Mesenteric fat pad (tissue), 1 donor: ENCODE measurements at regions not wholly inside any gene's neighbourhood (a gene's known extent, or its start where the extent isn't known, plus 50 kb on each side); places are given as distances from the start of the nearest gene placed in this dataset.

Experiments used
- DNase-seq: peaks from one replicate; pipeline ENCODE4 v3.0.0-alpha.2; 2020; ENCODE audit warnings: low spot score
- donor health status: DM: yes; HTN: yes; CAD: no.

DNA sequence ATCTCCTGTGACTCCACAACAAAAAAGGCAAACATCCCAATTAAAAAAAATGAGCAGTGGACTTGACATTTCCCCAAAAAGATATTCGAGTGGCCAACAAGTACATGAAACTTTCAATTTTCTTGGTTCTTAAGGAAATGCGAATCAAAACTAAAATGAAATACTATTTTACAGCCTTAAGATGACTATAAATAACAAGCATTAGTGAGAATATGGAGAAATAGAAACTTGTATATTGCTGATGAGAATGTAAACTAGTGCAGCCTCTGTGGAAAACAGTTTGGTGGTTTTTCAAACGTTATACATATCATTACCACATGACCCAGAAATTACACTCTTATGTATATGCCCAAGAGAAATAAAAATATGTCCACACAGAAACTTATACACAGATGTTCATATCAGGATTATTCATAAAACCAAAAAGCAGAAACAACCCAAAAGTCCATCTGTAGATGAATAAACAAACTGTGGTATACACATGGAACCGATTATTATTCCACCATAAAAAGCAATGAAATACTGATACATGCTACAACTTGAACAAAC lies 153.2 kb upstream of the GPR149 start:
- no peak for DNase-seq

DNA sequence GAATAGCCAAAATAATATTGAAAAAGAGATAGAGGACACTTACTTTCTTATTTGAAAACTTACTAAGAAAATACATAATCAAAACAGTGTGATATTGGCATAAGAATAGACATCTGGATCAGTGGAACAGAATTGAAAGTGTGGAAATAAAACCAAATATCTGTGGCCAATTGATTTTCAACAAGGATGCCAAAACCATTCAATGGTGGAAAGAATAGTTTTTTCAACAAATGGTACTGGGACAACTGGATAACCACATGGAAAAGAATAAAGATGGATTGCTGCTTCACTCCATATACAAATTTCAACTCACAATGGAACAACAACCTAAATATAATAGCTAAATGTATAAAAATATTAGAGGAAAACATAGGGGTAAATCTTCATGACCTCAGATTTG lies 152.5 kb upstream of the GPR149 start:
- no peak for DNase-seq

DNA sequence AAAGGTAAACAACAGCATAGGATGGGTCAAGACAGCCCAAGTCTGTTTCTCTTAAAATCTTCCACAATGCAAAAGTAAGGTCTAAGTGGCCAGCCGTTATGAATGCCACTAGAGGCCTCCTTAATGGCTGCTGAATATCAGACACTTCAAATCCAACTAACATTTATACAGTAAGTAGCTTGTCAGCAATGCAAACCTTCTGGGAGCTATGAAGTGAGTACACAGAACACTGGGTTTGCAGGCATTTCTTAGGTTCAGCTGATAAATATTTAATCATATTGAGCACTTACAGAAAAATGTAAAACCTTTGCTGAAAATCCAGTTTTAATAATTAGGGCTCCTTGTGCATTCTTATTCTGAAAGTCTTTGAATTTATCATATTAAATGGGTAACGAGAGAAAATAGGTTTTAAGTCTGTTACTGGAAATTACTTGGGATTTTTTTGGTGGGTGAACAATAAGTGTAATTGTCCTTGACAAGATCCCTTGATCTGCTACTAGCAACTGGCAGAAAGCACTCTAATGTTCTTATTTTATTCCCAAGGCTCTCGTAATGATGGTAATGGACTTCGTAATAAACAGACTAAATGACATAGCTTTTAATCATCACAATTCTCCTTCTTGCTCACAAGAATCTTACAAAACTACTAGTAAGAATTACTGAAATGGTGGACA lies 141.7 kb upstream of the GPR149 start:
- DNase-seq: no peak

DNA sequence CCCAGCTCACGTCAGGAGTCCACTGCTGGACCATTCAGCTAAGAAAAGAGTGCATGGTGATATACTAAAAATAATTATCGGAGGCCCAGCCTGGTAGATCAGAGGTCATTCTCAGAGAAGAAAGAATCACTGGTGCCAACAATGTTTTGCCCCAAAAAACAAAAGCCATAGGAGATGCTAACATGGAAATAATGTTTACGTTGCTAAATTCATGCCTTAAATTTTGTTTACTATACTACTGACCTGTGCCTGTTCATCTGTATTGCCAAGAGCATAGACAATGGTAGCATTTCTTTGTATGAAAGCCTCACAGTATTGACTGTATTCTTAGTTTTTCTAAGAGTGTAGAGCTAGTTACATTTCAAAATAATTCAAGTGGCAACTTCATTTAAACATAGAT lies 138.1 kb upstream of the GPR149 start:
- no peak for DNase-seq

DNA sequence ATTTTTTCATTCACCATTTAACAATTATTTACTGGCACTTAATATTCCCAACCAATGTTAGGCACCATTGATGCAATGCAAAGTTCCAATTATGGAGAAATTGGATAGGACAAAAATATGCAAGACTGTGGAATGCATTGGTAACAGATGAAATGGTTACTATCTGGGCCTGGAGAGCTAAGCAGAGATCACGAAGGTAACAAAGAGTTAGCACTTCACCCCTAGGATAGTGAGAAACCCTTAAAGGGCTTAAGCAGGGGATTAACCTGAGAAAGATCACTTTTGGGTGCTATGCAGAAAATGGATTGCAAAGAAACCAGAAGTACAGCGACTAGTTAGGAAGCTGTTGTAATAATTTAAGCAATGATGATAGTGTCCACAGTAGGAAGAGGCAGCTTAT lies 129.6 kb upstream of the GPR149 start:
- no peak for DNase-seq

DNA sequence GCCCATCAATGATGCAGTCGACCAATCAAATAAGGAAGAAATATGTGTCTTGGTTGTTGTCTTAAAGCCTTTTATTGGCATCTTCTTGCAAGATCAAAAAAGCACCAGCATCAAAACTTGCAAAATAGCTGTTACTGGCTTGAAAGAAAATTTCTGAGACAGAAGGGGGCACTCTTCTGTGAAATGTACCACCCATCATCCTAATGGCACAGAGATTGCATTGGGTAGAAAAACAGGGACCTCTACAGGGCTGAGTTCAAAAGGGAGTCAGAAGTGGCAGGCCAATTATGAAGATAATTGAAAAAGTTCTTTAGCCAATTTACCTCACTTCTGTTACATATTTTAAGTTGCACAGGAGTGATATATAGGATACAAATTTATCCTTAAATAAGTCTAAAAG lies 122.3 kb upstream of the GPR149 start:
- DNase-seq: no peak

DNA sequence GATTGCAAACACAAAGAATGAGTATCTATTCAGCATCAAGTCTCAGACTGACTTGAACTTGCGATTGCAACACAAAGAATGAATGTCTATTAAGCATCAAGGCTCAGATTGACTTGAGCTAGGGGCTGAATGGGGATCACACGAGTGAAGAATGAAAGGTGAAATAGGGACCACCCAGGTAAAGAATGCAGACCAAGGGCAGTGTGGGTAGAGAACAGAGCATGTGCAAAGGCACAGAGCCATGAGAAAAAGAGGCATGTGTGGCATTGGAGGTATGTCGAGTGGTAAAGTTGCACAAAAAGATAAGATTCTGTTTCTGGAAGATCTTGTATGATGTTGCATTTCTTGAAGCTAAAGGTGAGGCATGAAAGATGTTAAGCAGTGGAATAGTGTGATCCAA lies 119.4 kb upstream of the GPR149 start:
- no peak for DNase-seq

DNA sequence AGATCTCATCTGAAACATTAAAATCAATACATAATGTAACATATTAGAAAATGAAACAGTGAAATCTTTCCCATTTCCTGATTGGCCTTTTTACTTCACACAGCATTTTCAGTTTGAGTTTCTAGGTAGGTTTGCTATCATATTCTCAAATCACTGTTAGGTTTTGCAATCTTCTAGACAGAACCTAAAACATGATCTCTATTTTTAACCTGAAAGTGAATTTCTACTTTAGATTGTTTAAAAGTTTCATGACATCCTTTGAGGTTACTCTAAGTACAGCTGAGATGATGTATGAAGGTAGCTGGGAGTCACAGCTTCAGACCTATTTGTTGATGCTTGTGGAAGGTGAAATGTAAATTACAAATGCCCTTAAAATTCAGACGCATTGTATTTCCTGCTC lies 118.4 kb upstream of the GPR149 start:
- DNase-seq: no peak

DNA sequence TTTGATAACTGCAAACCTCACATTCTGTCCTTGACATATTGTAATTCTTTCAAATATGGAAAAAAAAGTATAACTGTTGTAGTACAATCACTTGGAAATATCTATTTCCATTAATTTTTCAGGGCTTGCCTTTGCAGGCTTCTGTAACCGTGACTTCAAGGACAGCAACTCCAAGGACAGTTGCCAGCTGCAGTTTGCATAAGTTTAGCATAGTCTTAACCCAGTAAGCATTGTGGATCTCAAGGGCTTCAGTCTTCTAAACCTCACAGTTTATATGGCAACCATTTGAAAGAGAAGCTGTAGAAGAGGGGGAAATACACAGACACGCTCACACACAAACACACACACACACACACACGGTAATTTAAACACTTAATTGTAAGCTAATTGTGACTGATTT lies 112.8 kb upstream of the GPR149 start:
- no peak for DNase-seq

DNA sequence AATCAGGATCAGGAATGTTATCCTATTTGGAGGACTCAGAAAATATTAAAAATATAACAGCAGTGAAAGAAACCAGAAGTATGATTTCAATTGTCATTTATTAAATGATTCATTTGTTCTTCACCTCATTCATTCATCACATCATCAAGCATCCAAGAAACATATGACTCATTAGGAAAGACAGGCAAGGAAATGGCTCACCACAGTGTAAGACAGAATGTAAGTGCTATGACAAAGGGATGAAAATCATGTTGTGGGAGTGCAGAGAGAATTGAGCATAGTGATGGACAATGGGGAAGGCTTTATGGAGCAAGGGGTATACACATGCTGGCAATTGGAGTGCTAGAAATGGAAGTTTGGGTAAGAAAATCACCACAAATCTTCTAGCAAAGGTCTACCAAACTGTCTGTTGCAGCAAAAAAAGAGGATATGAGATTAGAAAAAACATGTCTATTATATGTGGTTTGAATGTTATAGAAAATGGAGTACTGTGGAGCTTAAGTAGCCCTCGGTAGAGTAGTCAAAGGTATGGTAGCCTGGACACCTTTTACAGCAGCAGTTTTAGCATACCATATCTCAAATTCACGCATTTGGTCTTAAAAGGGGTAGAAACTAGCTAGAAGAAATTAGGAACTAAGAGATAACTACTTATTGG lies 111.1 kb upstream of the GPR149 start:
- no peak for DNase-seq

DNA sequence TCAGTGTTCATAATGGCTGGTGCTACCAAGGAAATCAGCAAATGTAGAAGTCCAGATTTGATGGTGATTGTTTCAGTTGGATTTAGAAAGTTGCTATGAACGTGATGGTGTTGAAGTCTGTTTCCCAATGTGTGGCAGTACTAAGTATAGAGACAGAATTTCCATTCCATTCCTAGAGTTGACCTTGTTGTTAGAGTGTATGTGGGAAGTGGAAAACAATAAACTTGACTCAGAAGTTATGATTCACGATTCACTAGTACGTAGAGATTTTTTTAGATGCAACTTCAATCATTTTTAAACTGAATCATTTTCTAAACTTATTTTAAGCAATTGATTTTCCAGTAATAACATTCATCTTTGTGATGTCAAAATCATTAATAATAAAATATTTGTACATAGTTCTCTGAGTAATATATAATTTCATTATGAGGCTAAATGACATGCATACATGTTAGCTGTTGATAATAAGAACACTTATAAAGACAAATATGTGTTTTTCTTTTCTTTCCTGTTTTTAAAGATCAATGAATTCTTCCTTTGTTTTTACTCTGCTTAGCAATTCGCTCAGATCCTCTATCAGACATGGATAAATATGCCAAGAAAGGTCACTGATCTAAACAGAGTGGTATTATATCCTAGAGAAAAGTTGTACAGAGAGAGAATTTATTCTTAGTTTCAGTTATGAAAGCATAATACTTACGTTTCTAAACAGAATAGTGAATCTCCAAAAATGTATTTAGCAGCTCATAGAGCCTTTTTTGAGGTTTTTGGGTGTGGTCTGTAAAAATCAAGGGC lies 108.8 kb upstream of the GPR149 start:
- DNase-seq: no peak

DNA sequence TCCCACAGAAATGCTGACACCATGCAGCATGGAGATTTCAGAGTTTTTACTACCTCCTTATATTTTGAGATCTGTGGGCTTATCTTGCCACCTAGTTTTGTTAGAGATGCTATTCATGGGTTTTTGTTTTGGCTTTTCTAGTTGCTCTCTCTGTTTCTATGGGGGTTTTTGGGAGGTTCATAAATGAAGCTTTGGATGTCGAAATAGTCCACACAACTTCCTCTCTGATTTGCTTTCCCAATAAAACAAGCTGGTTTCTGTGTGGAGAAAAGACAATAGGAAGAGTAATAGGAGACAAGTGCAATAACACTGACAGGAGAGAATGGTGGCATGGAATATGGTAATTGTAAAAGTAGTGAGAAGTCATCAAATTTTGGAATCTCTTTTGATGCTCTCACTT lies 106.8 kb upstream of the GPR149 start:
- no peak for DNase-seq

DNA sequence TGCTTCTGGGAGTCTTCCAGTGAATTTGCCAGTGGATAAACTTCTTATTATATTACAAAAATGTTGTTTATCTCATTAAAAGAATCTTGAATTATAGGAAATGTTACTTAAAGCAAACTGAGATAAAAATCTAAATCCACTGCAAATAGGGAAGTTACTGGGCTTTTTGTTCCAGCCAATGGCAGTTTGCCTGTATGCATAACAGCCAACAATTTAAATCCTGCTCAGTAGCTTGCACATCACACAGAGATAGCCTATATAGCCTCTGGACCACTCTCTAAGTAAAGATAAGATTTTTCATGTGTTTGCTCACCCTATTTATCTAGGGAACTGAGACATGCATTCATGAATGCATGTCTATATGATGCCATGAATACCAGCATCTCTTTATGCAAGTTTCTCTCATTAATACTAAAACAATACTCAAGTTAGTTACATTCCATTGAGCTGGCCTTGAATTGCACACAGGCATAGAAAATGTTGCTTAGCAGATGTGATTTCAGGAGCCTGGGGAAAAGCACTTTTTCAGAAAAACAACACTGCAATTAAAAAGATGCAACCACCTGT lies 92.1 kb upstream of the GPR149 start:
- no peak for DNase-seq

DNA sequence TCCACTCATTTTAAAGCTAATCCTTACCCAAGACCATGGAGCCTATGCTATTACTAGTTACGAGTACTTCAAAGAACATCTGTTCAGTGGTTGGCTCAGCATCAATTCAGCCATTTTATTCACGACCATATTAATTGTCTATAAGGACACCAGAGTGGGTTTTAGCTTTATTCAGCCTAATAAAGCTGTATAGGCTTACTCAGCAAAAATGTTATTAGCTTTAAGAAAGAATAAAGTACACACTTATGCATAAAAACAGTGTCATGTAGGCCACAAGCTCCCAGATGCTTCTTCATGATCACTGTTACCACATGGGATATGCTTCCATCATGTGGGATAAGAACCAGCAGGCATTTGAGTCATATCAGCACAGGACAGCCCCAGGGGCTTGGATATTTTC lies 87.4 kb upstream of the GPR149 start:
- DNase-seq: no peak

DNA sequence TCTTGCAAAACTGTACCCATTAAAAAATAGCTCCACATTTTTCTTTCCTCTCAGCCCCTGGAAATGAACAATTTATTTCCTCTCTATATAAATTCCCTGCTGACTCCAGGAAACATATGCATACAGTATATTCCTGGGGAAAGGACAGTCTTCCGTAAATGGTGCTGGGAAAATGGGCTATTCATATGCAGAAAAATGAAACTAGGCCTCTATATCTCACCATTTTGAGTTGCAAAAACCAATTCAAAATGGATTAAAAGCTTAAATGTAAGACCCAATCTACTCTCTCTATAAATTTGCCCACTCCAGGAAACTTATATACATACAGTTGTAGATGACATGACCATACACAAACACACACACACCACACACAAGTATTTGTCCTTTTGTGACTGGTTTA lies 85.9 kb upstream of the GPR149 start:
- DNase-seq: no peak

DNA sequence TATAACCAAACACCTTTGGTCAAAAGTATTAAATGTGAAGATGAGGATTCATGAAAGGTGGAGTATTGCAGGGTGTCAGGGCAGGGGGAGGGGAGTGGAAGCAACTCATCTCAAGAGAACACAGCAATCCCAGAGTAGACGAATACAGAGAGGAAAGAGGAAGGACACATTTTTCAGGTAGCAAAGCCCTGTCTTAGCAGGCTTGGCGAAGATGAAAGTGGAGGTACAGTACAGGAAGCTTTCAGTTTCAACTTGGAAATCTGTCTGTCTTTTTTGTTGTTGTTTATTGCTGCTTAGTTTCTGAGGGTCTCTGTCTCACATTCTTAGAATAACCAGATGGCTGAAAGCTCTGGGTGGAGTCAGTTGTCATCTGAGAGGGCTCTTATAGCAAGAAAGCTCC lies 80.8 kb upstream of the GPR149 start:
- DNase-seq: no peak

DNA sequence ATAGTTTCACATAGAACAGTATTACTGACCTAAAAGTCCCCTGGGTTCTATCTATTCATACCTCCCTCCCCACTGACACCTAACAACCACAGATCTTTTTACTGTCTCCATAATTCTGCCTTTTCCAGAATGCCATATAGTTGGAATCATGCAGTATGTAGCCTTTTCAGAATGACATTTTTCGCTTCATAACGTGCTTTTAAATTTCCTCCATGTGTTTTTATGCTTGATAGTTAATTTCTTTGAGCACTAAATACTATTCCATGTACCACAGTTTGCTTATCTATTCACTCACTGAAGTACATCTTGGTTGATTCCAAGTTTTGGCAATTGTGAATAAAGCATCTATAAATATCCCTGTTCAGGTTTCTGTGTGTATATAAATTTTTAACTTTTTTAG lies 77.7 kb upstream of the GPR149 start:
- DNase-seq: no peak

DNA sequence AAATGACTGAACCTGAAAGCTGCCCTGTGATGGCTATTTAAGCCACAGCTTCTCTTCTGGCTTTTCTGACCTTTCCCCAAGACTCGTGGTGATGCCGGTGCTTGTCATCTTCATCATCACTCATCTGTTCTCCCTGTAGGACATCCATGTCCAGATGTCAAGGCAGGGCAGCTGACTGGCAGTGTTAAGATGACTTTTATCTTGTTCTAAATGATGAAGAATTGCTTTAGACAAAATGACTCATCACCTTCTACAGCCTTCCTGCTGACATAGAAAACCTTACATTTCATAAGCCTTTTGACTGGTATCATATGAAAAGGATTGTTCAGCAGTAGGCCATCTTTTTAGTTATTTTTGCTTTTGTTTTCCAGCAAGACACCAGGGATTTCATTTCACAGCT lies 67.0 kb upstream of the GPR149 start:
- DNase-seq: no peak

DNA sequence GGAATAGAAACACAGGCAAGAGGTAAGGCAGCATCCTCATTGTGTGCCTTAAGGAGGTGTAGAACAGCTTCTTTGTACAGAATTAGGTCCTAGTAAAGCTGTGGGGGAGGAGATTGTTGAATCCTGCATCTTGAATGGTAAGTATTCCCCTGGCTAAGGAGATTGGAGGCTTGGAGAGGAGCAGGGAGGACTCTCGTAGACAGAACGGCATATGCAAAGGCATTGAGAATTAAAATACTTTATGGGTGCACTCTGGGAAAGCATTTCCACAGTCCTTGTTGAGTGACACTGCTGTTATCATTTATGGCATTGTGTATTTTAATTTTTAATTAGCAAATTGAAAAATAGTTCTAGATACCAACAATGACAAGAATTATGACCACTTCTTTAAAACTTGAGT lies 66.5 kb upstream of the GPR149 start:
- no peak for DNase-seq

DNA sequence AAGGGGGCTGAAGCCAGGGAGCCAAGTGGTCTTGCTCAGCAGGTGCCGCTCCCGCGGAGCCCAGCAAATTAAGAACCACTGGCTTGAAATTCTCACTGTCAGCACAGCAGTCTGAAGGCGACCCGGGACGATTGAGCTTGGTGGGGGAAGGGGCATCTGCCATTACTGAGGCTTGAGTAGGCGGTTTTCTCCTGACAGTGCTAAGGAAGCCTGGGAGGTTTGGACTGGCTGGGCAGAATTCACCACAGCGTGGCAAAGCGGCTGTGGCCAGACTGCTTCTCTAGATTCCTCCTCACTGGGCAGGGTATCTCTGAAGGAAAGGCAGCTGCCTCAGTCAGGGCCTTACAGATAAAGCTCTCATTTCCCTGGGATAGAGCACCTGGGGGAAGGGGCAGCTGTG lies 57.0 kb upstream of the GPR149 start:
- DNase-seq: no peak

DNA sequence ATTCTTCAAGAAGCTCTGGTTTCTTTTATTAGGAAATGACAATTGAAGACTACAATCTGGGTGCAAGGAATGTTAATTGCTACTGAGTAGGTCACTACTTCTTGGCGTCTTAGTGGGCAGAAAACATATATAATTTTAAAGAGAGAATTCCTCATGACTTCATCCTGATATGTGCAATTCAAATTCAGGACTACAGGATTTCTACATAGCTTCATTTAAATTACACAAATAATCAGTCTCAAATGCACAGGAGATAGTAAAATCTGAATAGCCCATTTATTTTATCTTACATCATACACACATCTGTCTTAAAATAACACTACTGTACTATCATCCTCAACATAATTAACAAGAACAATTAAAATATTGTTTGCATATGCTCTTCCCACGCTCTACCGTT lies 52.5 kb upstream of the GPR149 start:
- no peak for DNase-seq

DNA sequence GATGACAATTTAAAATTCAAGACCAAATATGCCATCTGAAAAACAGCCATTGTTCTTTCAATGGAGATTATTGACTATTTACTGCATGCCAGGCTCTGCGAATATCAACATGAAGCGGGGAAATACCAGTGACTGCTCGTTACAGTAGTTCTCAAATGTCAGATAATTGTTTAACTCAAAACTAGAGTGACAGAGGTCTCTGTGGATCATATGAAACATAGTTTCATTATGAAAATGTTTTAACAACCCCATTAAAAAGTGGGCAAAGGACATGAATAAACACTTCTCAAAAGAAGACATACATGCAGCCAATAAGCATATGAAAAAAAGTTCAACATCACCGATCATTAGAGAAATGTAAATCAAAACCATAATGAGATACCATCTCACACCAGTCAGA lies 50.0 kb upstream of the GPR149 start:
- no peak for DNase-seq
